DMS153 (cell line): ENCODE measurements at regions not wholly inside any gene's neighbourhood (a gene's known extent, or its start where the extent isn't known, plus 50 kb on each side); places are given as distances from the start of the nearest gene placed in this dataset.
A peak's percentile ranks its signal among the peaks of the same experiment; 100 is the strongest.

ENCODE experiments used
- DNase-seq: peaks from one replicate; lab custom pipeline; 2025; lab: John Stamatoyannopoulos, UW

GRCh38 chr12:23472329-23472971, 477.0 kb downstream of the SOX5 start:
- DNase-seq: peak; percentile 80

GRCh38 chr12:23473071-23473470, 476.4 kb downstream of the SOX5 start:
- DNase-seq: no peak

GRCh38 chr12:23474438-23474976, 475.0 kb downstream of the SOX5 start:
- DNase-seq: no peak
